SK-N-MC (cell line): ENCODE measurements at regions not wholly inside any gene's neighbourhood (a gene's known extent, or its start where the extent isn't known, plus 50 kb on each side); places are given as distances from the start of the nearest gene placed in this dataset.

ENCODE experiments used
- EZH2 ChIP-seq: fragments of 200-600 bp; sonication (generic); IDR thresholded peaks from one replicate; pipeline ENCODE4 v1.6.1; 2017; ENCODE audit warnings: antibody characterized with exemption
- POLR2AphosphoS5 ChIP-seq: IDR thresholded peaks from 2 replicates; pipeline ENCODE4 v1.6.1; 2012; ENCODE audit warnings: mild to moderate bottlenecking, low read depth, low read length, borderline replicate concordance

GRCh38 chr4:58209001-58209400, 1098.8 kb upstream of the IGFBP7 start:
- TF ChIP-seq POLR2AphosphoS5 (no peak), EZH2 (no peak)
